ENCODE measurements at regions not wholly inside any gene's neighbourhood (a gene's known extent, or its start where the extent isn't known, plus 50 kb on each side); places are given as distances from the start of the nearest gene placed in this dataset.

GRCh38 chr10:84921701-84922100 lies 593.3 kb downstream of the CCSER2 start:
- TF ChIP-seq, protein P1, sequence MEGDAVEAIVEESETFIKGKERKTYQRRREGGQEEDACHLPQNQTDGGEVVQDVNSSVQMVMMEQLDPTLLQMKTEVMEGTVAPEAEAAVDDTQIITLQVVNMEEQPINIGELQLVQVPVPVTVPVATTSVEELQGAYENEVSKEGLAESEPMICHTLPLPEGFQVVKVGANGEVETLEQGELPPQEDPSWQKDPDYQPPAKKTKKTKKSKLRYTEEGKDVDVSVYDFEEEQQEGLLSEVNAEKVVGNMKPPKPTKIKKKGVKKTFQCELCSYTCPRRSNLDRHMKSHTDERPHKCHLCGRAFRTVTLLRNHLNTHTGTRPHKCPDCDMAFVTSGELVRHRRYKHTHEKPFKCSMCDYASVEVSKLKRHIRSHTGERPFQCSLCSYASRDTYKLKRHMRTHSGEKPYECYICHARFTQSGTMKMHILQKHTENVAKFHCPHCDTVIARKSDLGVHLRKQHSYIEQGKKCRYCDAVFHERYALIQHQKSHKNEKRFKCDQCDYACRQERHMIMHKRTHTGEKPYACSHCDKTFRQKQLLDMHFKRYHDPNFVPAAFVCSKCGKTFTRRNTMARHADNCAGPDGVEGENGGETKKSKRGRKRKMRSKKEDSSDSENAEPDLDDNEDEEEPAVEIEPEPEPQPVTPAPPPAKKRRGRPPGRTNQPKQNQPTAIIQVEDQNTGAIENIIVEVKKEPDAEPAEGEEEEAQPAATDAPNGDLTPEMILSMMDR (IDR thresholded peaks at IDR 0.05; ENCODE audit: low read depth, low read length): no peak
- TF ChIP-seq POLR2A (IDR thresholded peaks at IDR 0.05; ENCODE audit: extremely low read depth, insufficient read length) (no peak), MYC (IDR thresholded peaks at IDR 0.05; ENCODE audit: low read depth, low read length) (no peak), MAX (IDR thresholded peaks at IDR 0.05; ENCODE audit: low read depth, low read length) (no peak)
